HCT116 (cell line): ENCODE measurements at regions not wholly inside any gene's neighbourhood (a gene's known extent, or its start where the extent isn't known, plus 50 kb on each side); places are given as distances from the start of the nearest gene placed in this dataset.

Source experiments
- ATAC-seq: fragments of 200-7000 bp; cut with Tn5 transposase; 2 replicates; pipeline ENCODE4 v1.9.1; 2020; ENCODE audit warnings: mild to moderate bottlenecking, moderate library complexity
- BruUV-seq: library from RNA; stranded (reverse); fragments of 400-500 nt; replicated peaks from 2 replicates; lab custom pipeline; 2021; lab: Mats Ljungman, UMichigan
- CTCF ChIA-PET: fragments of 300-600 bp; sonication (Branson Sonifier 250); formaldehyde crosslinking; loops from one replicate; lab custom pipeline; 2021; ENCODE audit warnings: antibody characterized with exemption; lab: Charles Lee
- POLR2A ChIA-PET: fragments of 300-600, 350-600 bp; sonication (Branson Sonifier 250); formaldehyde crosslinking; loops from one replicate; lab custom pipeline; 2021; ENCODE audit warnings: antibody characterized with exemption; lab: Charles Lee
- RAD21 ChIA-PET, 2 experiments: fragments of 300-600 bp; sonication (Branson Sonifier 250); formaldehyde crosslinking; loops; one replicate each; lab custom pipeline; 2023; ENCODE audit warnings: low total read pairs in 2 of 2; ENCODE audit not compliant: uncharacterized antibody in 2 of 2, unreplicated experiment in 2 of 2, low non-redundant PET in 1 of 2; lab: Charles Lee
- DNase-seq: peaks from one replicate; pipeline ENCODE4 v3.0.0-alpha.2; 2010; ENCODE audit warnings: low read depth, low spot score
- H2AFZ ChIP-seq: fragments of 200-600 bp; shearing (Covaris generic), sonication (generic); 2 replicates; pipeline ENCODE4 v1.6.1; 2017; ENCODE audit warnings: low read depth, mixed run types, mixed read lengths, antibody characterized with exemption, low read length; ENCODE audit not compliant: poor library complexity, severe bottlenecking
- H3K27ac ChIP-seq: 2 replicates; pipeline ENCODE4 v1.5.1; 2012; ENCODE audit warnings: low read depth, low read length
- H3K27me3 ChIP-seq: fragments of 200-600 bp; sonication (generic); 2 replicates; pipeline ENCODE4 v1.6.1; 2016; ENCODE audit warnings: mixed run types, low read length, mixed read lengths; ENCODE audit not compliant: insufficient read depth
- H3K36me3 ChIP-seq, 2 experiments: fragments of 200-500 bp in 1 of 2; fragments of 200-600 bp in 1 of 2; sonication (Bioruptor generic) in 1 of 2; sonication (generic) in 1 of 2; 2 replicates each; pipeline versions ENCODE4 v1.5.1 to v1.6.1; 2014 to 2016; ENCODE audit warnings: low read length in 2 of 2, inconsistent platforms in 1 of 2, mixed read lengths in 1 of 2, mixed run types in 1 of 2; ENCODE audit not compliant: insufficient read depth in 2 of 2, control insufficient read depth in 1 of 2
- H3K4me1 ChIP-seq, 2 experiments: fragments of 200-600 bp in 1 of 2; sonication (generic) in 1 of 2; 2 replicates each; pipeline versions ENCODE4 v1.5.1 to v1.6.1; 2012 to 2017; ENCODE audit warnings: low read length in 2 of 2, inconsistent platforms in 1 of 2, mild to moderate bottlenecking in 1 of 2, mixed read lengths in 1 of 2, mixed run types in 1 of 2, moderate library complexity in 1 of 2; ENCODE audit not compliant: insufficient read depth in 2 of 2, control insufficient read depth in 1 of 2
- H3K4me2 ChIP-seq: fragments of 200-600 bp; sonication (generic); 2 replicates; pipeline ENCODE4 v1.6.1; 2017; ENCODE audit warnings: mixed run types, low read length, mixed read lengths
- H3K4me3 ChIP-seq, 2 experiments: fragments of 200-600 bp in 1 of 2; sonication (generic) in 1 of 2; replicated peaks in 1 of 2; 2 replicates each; pipeline ENCODE4 v1.5.1; 2011 to 2016; ENCODE audit warnings: low read length in 2 of 2, control low read depth in 1 of 2, low read depth in 1 of 2, mild to moderate bottlenecking in 1 of 2, mixed read lengths in 1 of 2, mixed run types in 1 of 2
- H3K79me2 ChIP-seq: fragments of 200-600 bp; sonication (generic); 2 replicates; pipeline ENCODE4 v1.6.1; 2017; ENCODE audit warnings: mild to moderate bottlenecking, mixed run types, low read length, moderate library complexity, mixed read lengths; ENCODE audit not compliant: insufficient read depth
- H3K9ac ChIP-seq: fragments of 200-600 bp; sonication (generic); 2 replicates; pipeline ENCODE4 v1.6.1; 2016; ENCODE audit warnings: low read length, mixed read lengths
- H3K9me2 ChIP-seq: fragments of 200-600 bp; sonication (generic), shearing (Covaris generic); 2 replicates; pipeline ENCODE4 v1.6.1; 2017; ENCODE audit warnings: mixed run types, mild to moderate bottlenecking, moderate library complexity; ENCODE audit not compliant: insufficient read depth
- H3K9me3 ChIP-seq, 2 experiments: fragments of 200-500 bp in 1 of 2; fragments of 200-600 bp in 1 of 2; sonication (Bioruptor generic) in 1 of 2; sonication (generic) in 1 of 2; 2 replicates each; pipeline ENCODE4 v1.6.1; 2014 to 2017; ENCODE audit warnings: low read length in 2 of 2, mixed read lengths in 2 of 2, inconsistent platforms in 1 of 2, low read depth in 1 of 2, mild to moderate bottlenecking in 1 of 2, mixed run types in 1 of 2, moderate library complexity in 1 of 2; ENCODE audit not compliant: control insufficient read depth in 1 of 2, insufficient read depth in 1 of 2
- H4K20me1 ChIP-seq: fragments of 200-600 bp; sonication (generic), shearing (Covaris generic); 2 replicates; pipeline ENCODE4 v1.6.1; 2017; ENCODE audit warnings: mixed run types, mild to moderate bottlenecking, moderate library complexity; ENCODE audit not compliant: insufficient read depth
- ELF1 ChIP-seq: IDR thresholded peaks from 2 replicates; pipeline ENCODE4 v1.6.1; 2012; ENCODE audit warnings: low read depth, borderline replicate concordance
- EZH2phosphoT487 ChIP-seq: fragments of 200-600 bp; IDR thresholded peaks from 2 replicates; pipeline ENCODE4 v1.6.1; 2018; ENCODE audit warnings: antibody characterized with exemption, borderline replicate concordance
- FOSL1 ChIP-seq: IDR thresholded peaks from 2 replicates; pipeline ENCODE4 v1.6.1; 2012; ENCODE audit warnings: low read depth
- JUND ChIP-seq: IDR thresholded peaks from 2 replicates; pipeline ENCODE4 v1.6.1; 2012
- RAD21 ChIP-seq: IDR thresholded peaks from 2 replicates; pipeline ENCODE4 v1.6.1; 2012; ENCODE audit warnings: low read depth, mild to moderate bottlenecking
- SP1 ChIP-seq: IDR thresholded peaks from 2 replicates; pipeline ENCODE4 v1.6.1; 2012; ENCODE audit warnings: low read depth
- SRF ChIP-seq: IDR thresholded peaks from 2 replicates; pipeline ENCODE4 v1.6.1; 2012; ENCODE audit warnings: low read depth
- YY1 ChIP-seq: IDR thresholded peaks from 2 replicates; pipeline ENCODE4 v1.6.1; 2011; ENCODE audit warnings: low read length, low read depth, moderate library complexity, mild to moderate bottlenecking; ENCODE audit not compliant: insufficient replicate concordance; ENCODE audit errors: extremely low read depth
- ZNF274 ChIP-seq: fragments of 200-500 bp; sonication (Bioruptor generic); IDR thresholded peaks from 2 replicates; pipeline ENCODE4 v1.6.1; 2014; ENCODE audit warnings: mild to moderate bottlenecking, low read depth, low read length, inconsistent platforms
- intact Hi-C: fragments of 100-400 bp; cut with micrococcal nuclease; formaldehyde crosslinking; loops from 2 replicates; pipeline ENCODE4 v1.10.0; 2022
- TF ChIP-seq, protein P1 (sequence below): IDR thresholded peaks from 2 replicates; pipeline ENCODE4 v1.6.1; 2012; ENCODE audit warnings: low read depth

DNA sequence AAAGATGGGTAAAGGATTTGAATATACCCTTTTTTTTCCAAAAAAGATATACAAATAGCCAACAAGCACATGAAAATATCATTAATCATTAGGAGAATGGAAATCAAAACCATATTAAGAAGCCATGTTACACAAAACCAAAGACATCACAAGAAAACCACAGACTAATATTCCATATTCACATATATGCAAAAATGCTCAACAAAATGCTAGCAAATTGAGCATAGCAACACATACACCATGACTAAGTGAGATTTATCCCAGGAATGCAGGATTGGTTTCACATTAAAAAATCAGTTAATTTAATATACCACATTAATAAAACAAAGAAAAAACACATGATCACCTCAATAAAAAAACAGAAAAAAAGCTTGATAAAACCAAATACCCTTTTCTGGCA is 84.7 kb upstream of the LMNTD1 start:
- CTCF ChIA-PET, result no interaction called here

DNA sequence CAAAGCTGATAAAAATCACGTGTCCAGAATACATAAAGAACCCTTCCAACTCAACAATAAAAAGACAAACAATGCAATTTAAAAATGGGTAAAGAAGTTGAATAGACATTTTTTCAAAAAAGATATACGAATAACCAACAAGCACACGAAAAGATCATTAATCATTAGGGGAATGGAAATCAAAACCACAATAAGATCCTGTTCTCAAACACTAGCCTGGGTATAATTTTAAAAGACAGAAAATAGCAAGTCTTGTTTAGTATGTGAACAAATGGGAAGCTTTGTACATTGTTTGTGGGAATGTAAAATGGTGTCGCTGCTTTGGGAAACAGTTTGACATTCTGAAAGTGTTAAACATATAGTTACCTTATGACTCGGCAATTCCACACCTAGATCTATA is 86.3 kb upstream of the LMNTD1 start:
- CTCF ChIA-PET, result no interaction called here
- Histone ChIP-seq H4K20me1 (no peaks in the 10 kb centered on the region), H3K4me2 (no peak overlapping the region), H3K27ac (no peak overlapping the region), H2AFZ (no peak overlapping the region), H3K9me3 (no peaks in the 10 kb centered on the region), H3K79me2 (no peaks in the 10 kb centered on the region), H3K4me1 (no peaks in the 10 kb centered on the region), H3K4me3 (no peak overlapping the region), H3K27me3 (no peaks in the 10 kb centered on the region), H3K9ac (no peak overlapping the region), H3K9me2 (no peaks in the 10 kb centered on the region), H3K36me3 (no peaks in the 10 kb centered on the region)
- no TSS peak for BruUV-seq
- POLR2A ChIA-PET, result no interaction called here
- TF ChIP-seq ELF1, result no peak
- TF ChIP-seq, protein P1, sequence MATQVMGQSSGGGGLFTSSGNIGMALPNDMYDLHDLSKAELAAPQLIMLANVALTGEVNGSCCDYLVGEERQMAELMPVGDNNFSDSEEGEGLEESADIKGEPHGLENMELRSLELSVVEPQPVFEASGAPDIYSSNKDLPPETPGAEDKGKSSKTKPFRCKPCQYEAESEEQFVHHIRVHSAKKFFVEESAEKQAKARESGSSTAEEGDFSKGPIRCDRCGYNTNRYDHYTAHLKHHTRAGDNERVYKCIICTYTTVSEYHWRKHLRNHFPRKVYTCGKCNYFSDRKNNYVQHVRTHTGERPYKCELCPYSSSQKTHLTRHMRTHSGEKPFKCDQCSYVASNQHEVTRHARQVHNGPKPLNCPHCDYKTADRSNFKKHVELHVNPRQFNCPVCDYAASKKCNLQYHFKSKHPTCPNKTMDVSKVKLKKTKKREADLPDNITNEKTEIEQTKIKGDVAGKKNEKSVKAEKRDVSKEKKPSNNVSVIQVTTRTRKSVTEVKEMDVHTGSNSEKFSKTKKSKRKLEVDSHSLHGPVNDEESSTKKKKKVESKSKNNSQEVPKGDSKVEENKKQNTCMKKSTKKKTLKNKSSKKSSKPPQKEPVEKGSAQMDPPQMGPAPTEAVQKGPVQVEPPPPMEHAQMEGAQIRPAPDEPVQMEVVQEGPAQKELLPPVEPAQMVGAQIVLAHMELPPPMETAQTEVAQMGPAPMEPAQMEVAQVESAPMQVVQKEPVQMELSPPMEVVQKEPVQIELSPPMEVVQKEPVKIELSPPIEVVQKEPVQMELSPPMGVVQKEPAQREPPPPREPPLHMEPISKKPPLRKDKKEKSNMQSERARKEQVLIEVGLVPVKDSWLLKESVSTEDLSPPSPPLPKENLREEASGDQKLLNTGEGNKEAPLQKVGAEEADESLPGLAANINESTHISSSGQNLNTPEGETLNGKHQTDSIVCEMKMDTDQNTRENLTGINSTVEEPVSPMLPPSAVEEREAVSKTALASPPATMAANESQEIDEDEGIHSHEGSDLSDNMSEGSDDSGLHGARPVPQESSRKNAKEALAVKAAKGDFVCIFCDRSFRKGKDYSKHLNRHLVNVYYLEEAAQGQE, result no peak
- TF ChIP-seq JUND, result no peak
- TF ChIP-seq RAD21, result no peak
- ATAC-seq (no peak), DNase-seq (no peak)
- intact Hi-C loops, result no loop called here
- RAD21 ChIA-PET, result no interaction called here

More for the DNA sequence above, 84.7 kb upstream of the LMNTD1 start:
- H3K9ac ChIP-seq, result no peak overlapping the region
- TF ChIP-seq EZH2phosphoT487 (no peak), FOSL1 (no peak), SRF (no peak), YY1 (no peak), ZNF274 (no peak), SP1 (no peak)
- H3K9me2 ChIP-seq, result no peaks in the 10 kb centered on the region
- H4K20me1 ChIP-seq, result no peaks in the 10 kb centered on the region
- H3K4me1 ChIP-seq, result no peaks in the 10 kb centered on the region
- H2AFZ ChIP-seq, result no peak overlapping the region
- no peak overlapping the region for H3K4me2 ChIP-seq
- ATAC-seq (no peak), DNase-seq (no peak)
- H3K27me3 ChIP-seq, result no peaks in the 10 kb centered on the region
- H3K9me3 ChIP-seq, result no peaks in the 10 kb centered on the region
- intact Hi-C loops, result no loop called here
- no peak overlapping the region for H3K4me3 ChIP-seq
- no TSS peak for BruUV-seq
- no peaks in the 10 kb centered on the region for H3K79me2 ChIP-seq
- H3K36me3 ChIP-seq, result no peaks in the 10 kb centered on the region
- ChIA-PET POLR2A (no interaction called here), RAD21 (no interaction called here)
- H3K27ac ChIP-seq, result no peak overlapping the region
